ENCODE measurements at regions not wholly inside any gene's neighbourhood (a gene's known extent, or its start where the extent isn't known, plus 50 kb on each side); places are given as distances from the start of the nearest gene placed in this dataset.
A peak's percentile ranks its signal among the peaks of the same experiment; 100 is the strongest.

- Histone ChIP-seq H3K36me3 (ENCODE audit: insufficient read depth, low read length) (no peaks in the 10 kb centered on the region), H3K9ac (ENCODE audit: low read length) (no peak overlapping the region), H3K4me2 (ENCODE audit: low read depth, low read length, poor library complexity, severe bottlenecking) (no peak overlapping the region), H4K20me1 (ENCODE audit: insufficient read depth, low read depth, low read length) (no peaks in the 10 kb centered on the region), H3K4me1 (ENCODE audit: low read length) (no peaks in the 10 kb centered on the region), H2AFZ (ENCODE audit: low read length) (no peak overlapping the region), H3K27me3 (ENCODE audit: low read length) (no peaks in the 10 kb centered on the region), H3K9me3 (ENCODE audit: low read length) (no peaks in the 10 kb centered on the region), H3K4me3 (ENCODE audit: low read length) (no peak overlapping the region), H3K9me2 (replicated peaks; ENCODE audit: insufficient read depth, low read length) (no peaks in the 10 kb centered on the region), H3K27ac (ENCODE audit: low read length) (no peak overlapping the region), H3K79me2 (ENCODE audit: low read length) (no peaks in the 10 kb centered on the region)
- DNase-seq = no peak
Measured at GRCh38 chr13:90201676-90202460, 1145.6 kb upstream of the MIR17HG start.

GRCh38 chr13:90205081-90205480 is 1142.4 kb upstream of the MIR17HG start:
- Histone ChIP-seq H2AFZ (ENCODE audit: low read length) (no peak overlapping the region), H3K4me3 (ENCODE audit: low read length) (no peak overlapping the region), H3K9me2 (replicated peaks; ENCODE audit: insufficient read depth, low read length) (no peaks in the 10 kb centered on the region), H3K36me3 (ENCODE audit: insufficient read depth, low read length) (no peaks in the 10 kb centered on the region), H3K27ac (ENCODE audit: low read length) (no peak overlapping the region), H3K79me2 (ENCODE audit: low read length) (no peaks in the 10 kb centered on the region), H4K20me1 (ENCODE audit: insufficient read depth, low read depth, low read length) (no peaks in the 10 kb centered on the region), H3K9me3 (ENCODE audit: low read length) (no peaks in the 10 kb centered on the region), H3K9ac (ENCODE audit: low read length) (no peak overlapping the region), H3K4me1 (ENCODE audit: low read length) (no peaks in the 10 kb centered on the region), H3K27me3 (ENCODE audit: low read length) (no peaks in the 10 kb centered on the region), H3K4me2 (ENCODE audit: low read depth, low read length, poor library complexity, severe bottlenecking) (no peak overlapping the region)
- no peak for DNase-seq

- no peak for DNase-seq
- no peaks in the 10 kb centered on the region for H3K4me1 ChIP-seq (ENCODE audit: low read length)
- no peak overlapping the region for H3K27ac ChIP-seq (ENCODE audit: low read length)
- no peaks in the 10 kb centered on the region for H4K20me1 ChIP-seq (ENCODE audit: insufficient read depth, low read depth, low read length)
- no peaks in the 10 kb centered on the region for H3K27me3 ChIP-seq (ENCODE audit: low read length)
- H3K4me2 ChIP-seq (ENCODE audit: low read depth, low read length, poor library complexity, severe bottlenecking) = no peak overlapping the region
- H3K9me3 ChIP-seq (ENCODE audit: low read length) = no peaks in the 10 kb centered on the region
- H3K79me2 ChIP-seq (ENCODE audit: low read length) = no peaks in the 10 kb centered on the region
- no peaks in the 10 kb centered on the region for H3K9me2 ChIP-seq (replicated peaks; ENCODE audit: insufficient read depth, low read length)
- no peak overlapping the region for H3K9ac ChIP-seq (ENCODE audit: low read length)
- H3K36me3 ChIP-seq (ENCODE audit: insufficient read depth, low read length) = no peaks in the 10 kb centered on the region
- no peak overlapping the region for H3K4me3 ChIP-seq (ENCODE audit: low read length)
- no peak overlapping the region for H2AFZ ChIP-seq (ENCODE audit: low read length)
Measured at GRCh38 chr13:90205911-90206310, 1141.6 kb upstream of the MIR17HG start.

GRCh38 chr13:90217275-90217674 is 1130.2 kb upstream of the MIR17HG start:
- Histone ChIP-seq H3K79me2 (ENCODE audit: low read length) (no peaks in the 10 kb centered on the region), H3K9me2 (replicated peaks; ENCODE audit: insufficient read depth, low read length) (no peaks in the 10 kb centered on the region), H3K36me3 (ENCODE audit: insufficient read depth, low read length) (no peaks in the 10 kb centered on the region), H4K20me1 (ENCODE audit: insufficient read depth, low read depth, low read length) (no peaks in the 10 kb centered on the region), H3K9me3 (ENCODE audit: low read length) (no peaks in the 10 kb centered on the region), H2AFZ (ENCODE audit: low read length) (no peak overlapping the region), H3K27me3 (ENCODE audit: low read length) (no peaks in the 10 kb centered on the region), H3K4me3 (ENCODE audit: low read length) (no peak overlapping the region), H3K4me1 (ENCODE audit: low read length) (no peaks in the 10 kb centered on the region), H3K4me2 (ENCODE audit: low read depth, low read length, poor library complexity, severe bottlenecking) (no peak overlapping the region), H3K27ac (ENCODE audit: low read length) (no peak overlapping the region), H3K9ac (ENCODE audit: low read length) (no peak overlapping the region)
- DNase-seq = no peak

GRCh38 chr13:90222758-90223157 is 1124.7 kb upstream of the MIR17HG start:
- Histone ChIP-seq H2AFZ (ENCODE audit: low read length) (no peak overlapping the region), H3K36me3 (ENCODE audit: insufficient read depth, low read length) (no peaks in the 10 kb centered on the region), H3K9me2 (replicated peaks; ENCODE audit: insufficient read depth, low read length) (no peaks in the 10 kb centered on the region), H3K27ac (ENCODE audit: low read length) (no peak overlapping the region), H3K79me2 (ENCODE audit: low read length) (no peaks in the 10 kb centered on the region), H3K4me2 (ENCODE audit: low read depth, low read length, poor library complexity, severe bottlenecking) (no peak overlapping the region), H3K27me3 (ENCODE audit: low read length) (no peaks in the 10 kb centered on the region), H4K20me1 (ENCODE audit: insufficient read depth, low read depth, low read length) (no peaks in the 10 kb centered on the region), H3K4me3 (ENCODE audit: low read length) (no peak overlapping the region), H3K4me1 (ENCODE audit: low read length) (no peaks in the 10 kb centered on the region), H3K9me3 (ENCODE audit: low read length) (no peaks in the 10 kb centered on the region), H3K9ac (ENCODE audit: low read length) (no peak overlapping the region)
- no peak for DNase-seq

- Histone ChIP-seq H4K20me1 (ENCODE audit: insufficient read depth, low read depth, low read length) (no peaks in the 10 kb centered on the region), H3K4me1 (ENCODE audit: low read length) (no peaks in the 10 kb centered on the region), H3K9me2 (replicated peaks; ENCODE audit: insufficient read depth, low read length) (no peaks in the 10 kb centered on the region), H3K27ac (ENCODE audit: low read length) (no peak overlapping the region), H3K4me3 (ENCODE audit: low read length) (no peak overlapping the region), H3K9ac (ENCODE audit: low read length) (no peak overlapping the region), H3K79me2 (ENCODE audit: low read length) (no peaks in the 10 kb centered on the region), H3K27me3 (ENCODE audit: low read length) (no peaks in the 10 kb centered on the region), H3K9me3 (ENCODE audit: low read length) (no peaks in the 10 kb centered on the region), H3K4me2 (ENCODE audit: low read depth, low read length, poor library complexity, severe bottlenecking) (no peak overlapping the region), H3K36me3 (ENCODE audit: insufficient read depth, low read length) (no peaks in the 10 kb centered on the region), H2AFZ (ENCODE audit: low read length) (no peak overlapping the region)
- DNase-seq = no peak
Measured at GRCh38 chr13:90230311-90230710, 1117.2 kb upstream of the MIR17HG start.

GRCh38 chr13:90232291-90232690 is 1115.2 kb upstream of the MIR17HG start:
- Histone ChIP-seq H4K20me1 (ENCODE audit: insufficient read depth, low read depth, low read length) (no peaks in the 10 kb centered on the region), H3K4me2 (ENCODE audit: low read depth, low read length, poor library complexity, severe bottlenecking) (no peak overlapping the region)

GRCh38 chr13:90233933-90234672 is 1113.4 kb upstream of the MIR17HG start:
- Histone ChIP-seq H4K20me1 (ENCODE audit: insufficient read depth, low read depth, low read length) (no peaks in the 10 kb centered on the region), H3K9me2 (replicated peaks; ENCODE audit: insufficient read depth, low read length) (no peaks in the 10 kb centered on the region), H3K4me1 (ENCODE audit: low read length) (no peaks in the 10 kb centered on the region), H3K36me3 (ENCODE audit: insufficient read depth, low read length) (no peaks in the 10 kb centered on the region), H3K4me3 (ENCODE audit: low read length) (no peak overlapping the region), H3K4me2 (ENCODE audit: low read depth, low read length, poor library complexity, severe bottlenecking) (peak overlapping the region; percentile 28), H3K79me2 (ENCODE audit: low read length) (no peaks in the 10 kb centered on the region), H3K27ac (ENCODE audit: low read length) (no peak overlapping the region), H3K9me3 (ENCODE audit: low read length) (no peaks in the 10 kb centered on the region), H3K27me3 (ENCODE audit: low read length) (no peaks in the 10 kb centered on the region), H2AFZ (ENCODE audit: low read length) (peak overlapping the region; percentile 57; the same call in 1 of the 2 replicates), H3K9ac (ENCODE audit: low read length) (no peak overlapping the region)
- peak; percentile 47 for DNase-seq

More at GRCh38 chr13:90232291-90232690, 1115.2 kb upstream of the MIR17HG start:
- no peak for DNase-seq
- Histone ChIP-seq H3K4me1 (ENCODE audit: low read length) (no peaks in the 10 kb centered on the region), H3K9me2 (replicated peaks; ENCODE audit: insufficient read depth, low read length) (no peaks in the 10 kb centered on the region), H3K9ac (ENCODE audit: low read length) (no peak overlapping the region), H3K9me3 (ENCODE audit: low read length) (no peaks in the 10 kb centered on the region), H3K79me2 (ENCODE audit: low read length) (no peaks in the 10 kb centered on the region), H3K27me3 (ENCODE audit: low read length) (no peaks in the 10 kb centered on the region), H3K4me3 (ENCODE audit: low read length) (no peak overlapping the region), H2AFZ (ENCODE audit: low read length) (no peak overlapping the region), H3K27ac (ENCODE audit: low read length) (no peak overlapping the region), H3K36me3 (ENCODE audit: insufficient read depth, low read length) (no peaks in the 10 kb centered on the region)
